Nephron (organoid): ENCODE measurements at regions not wholly inside any gene's neighbourhood (a gene's known extent, or its start where the extent isn't known, plus 50 kb on each side); places are given as distances from the start of the nearest gene placed in this dataset.

Source experiments
- H3K27ac Mint-ChIP-seq, 3 experiments: 2 replicates each; pipeline ENCODE4 v1.8.0; 2020; ENCODE audit warnings: mixed read lengths in 3 of 3, mild to moderate bottlenecking in 2 of 3, moderate library complexity in 1 of 3
- H3K27me3 Mint-ChIP-seq: 2 replicates; pipeline ENCODE4 v1.8.0; 2021; ENCODE audit warnings: low read depth, mild to moderate bottlenecking, moderate library complexity, mixed read lengths
- H3K36me3 Mint-ChIP-seq: 2 replicates; pipeline ENCODE4 v1.8.0; 2020; ENCODE audit warnings: low read depth, mixed read lengths
- H3K4me1 Mint-ChIP-seq: 2 replicates; pipeline ENCODE4 v1.8.0; 2020; ENCODE audit warnings: mixed read lengths
- H3K4me3 Mint-ChIP-seq, 3 experiments: 2 replicates each; pipeline ENCODE4 v1.8.0; 2020; ENCODE audit warnings: mild to moderate bottlenecking in 3 of 3, mixed read lengths in 3 of 3, moderate library complexity in 2 of 3
- H3K9me3 Mint-ChIP-seq: 2 replicates; pipeline ENCODE4 v1.8.0; 2020; ENCODE audit warnings: mixed read lengths
- TF ChIP-seq, protein P1 (sequence below), 3 experiments: fragments of 200-600 bp; sonication (generic); IDR thresholded peaks; one replicate each; pipeline ENCODE4 v1.5.0; 2021; ENCODE audit warnings: antibody characterized with exemption in 3 of 3; ENCODE audit not compliant: unreplicated experiment in 3 of 3

- TF ChIP-seq, protein P1, sequence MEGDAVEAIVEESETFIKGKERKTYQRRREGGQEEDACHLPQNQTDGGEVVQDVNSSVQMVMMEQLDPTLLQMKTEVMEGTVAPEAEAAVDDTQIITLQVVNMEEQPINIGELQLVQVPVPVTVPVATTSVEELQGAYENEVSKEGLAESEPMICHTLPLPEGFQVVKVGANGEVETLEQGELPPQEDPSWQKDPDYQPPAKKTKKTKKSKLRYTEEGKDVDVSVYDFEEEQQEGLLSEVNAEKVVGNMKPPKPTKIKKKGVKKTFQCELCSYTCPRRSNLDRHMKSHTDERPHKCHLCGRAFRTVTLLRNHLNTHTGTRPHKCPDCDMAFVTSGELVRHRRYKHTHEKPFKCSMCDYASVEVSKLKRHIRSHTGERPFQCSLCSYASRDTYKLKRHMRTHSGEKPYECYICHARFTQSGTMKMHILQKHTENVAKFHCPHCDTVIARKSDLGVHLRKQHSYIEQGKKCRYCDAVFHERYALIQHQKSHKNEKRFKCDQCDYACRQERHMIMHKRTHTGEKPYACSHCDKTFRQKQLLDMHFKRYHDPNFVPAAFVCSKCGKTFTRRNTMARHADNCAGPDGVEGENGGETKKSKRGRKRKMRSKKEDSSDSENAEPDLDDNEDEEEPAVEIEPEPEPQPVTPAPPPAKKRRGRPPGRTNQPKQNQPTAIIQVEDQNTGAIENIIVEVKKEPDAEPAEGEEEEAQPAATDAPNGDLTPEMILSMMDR (IDR thresholded peaks at IDR 0.05; ENCODE audit: unreplicated experiment in 3 of 3) = no peak
- no peaks in the 10 kb centered on the region for H3K27me3 Mint-ChIP-seq
- H3K9me3 Mint-ChIP-seq = no peaks in the 10 kb centered on the region
- no peak overlapping the region for H3K27ac Mint-ChIP-seq
- H3K4me1 Mint-ChIP-seq = no peaks in the 10 kb centered on the region
- no peaks in the 10 kb centered on the region for H3K36me3 Mint-ChIP-seq
- no peak overlapping the region for H3K4me3 Mint-ChIP-seq
Observed at GRCh38 chr9:12544700-12545099, 148.5 kb upstream of the TYRP1 start.

GRCh38 chr9:12554636-12555035, 138.5 kb upstream of the TYRP1 start:
- Mint-ChIP-seq H3K9me3 (no peaks in the 10 kb centered on the region), H3K4me1 (no peaks in the 10 kb centered on the region), H3K36me3 (no peaks in the 10 kb centered on the region), H3K27ac (no peak overlapping the region), H3K4me3 (no peak overlapping the region), H3K27me3 (no peaks in the 10 kb centered on the region)
- TF ChIP-seq, protein P1 (IDR thresholded peaks at IDR 0.05; ENCODE audit: unreplicated experiment in 3 of 3) = peak; percentile 24 to 37 (median 30)

DNA sequence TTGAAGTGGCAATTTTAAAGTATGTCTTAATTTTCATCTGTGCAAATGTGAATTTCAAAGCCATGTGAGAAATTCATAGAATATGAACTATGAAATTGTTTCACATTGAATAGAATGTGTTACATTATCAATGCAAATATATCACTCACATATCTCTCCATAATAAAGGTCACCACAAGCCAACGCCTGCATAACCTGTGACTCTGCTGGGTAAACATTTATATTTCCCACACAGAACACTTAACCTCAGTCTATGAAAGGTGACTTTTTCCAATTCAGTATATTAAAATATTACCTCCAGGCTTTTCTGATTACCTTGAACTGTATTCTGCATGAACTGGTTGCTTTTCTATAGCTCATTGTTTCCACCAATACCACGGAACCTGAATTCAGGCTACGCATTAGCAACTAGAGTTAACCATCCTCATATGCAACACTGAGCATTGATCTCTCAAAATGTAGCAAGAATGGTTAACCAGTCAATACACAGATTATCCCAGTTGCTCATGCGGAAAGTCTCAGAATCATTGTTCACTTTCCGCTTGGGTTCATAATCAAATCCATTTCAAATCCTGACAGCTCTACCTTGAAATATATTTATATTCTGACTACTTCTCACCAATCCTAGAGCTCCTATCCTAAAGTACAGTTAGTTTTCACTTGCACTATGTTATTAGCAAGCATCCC, 126.6 kb upstream of the TYRP1 start:
- TF ChIP-seq, protein P1 (IDR thresholded peaks at IDR 0.05; ENCODE audit: unreplicated experiment in 3 of 3) = no peak
- peaks cover 4% of the 10 kb centered on the region for H3K27me3 Mint-ChIP-seq
- H3K9me3 Mint-ChIP-seq = no peaks in the 10 kb centered on the region
- H3K36me3 Mint-ChIP-seq = no peaks in the 10 kb centered on the region
- H3K27ac Mint-ChIP-seq = no peak overlapping the region
- H3K4me1 Mint-ChIP-seq = no peaks in the 10 kb centered on the region
- no peak overlapping the region for H3K4me3 Mint-ChIP-seq

DNA sequence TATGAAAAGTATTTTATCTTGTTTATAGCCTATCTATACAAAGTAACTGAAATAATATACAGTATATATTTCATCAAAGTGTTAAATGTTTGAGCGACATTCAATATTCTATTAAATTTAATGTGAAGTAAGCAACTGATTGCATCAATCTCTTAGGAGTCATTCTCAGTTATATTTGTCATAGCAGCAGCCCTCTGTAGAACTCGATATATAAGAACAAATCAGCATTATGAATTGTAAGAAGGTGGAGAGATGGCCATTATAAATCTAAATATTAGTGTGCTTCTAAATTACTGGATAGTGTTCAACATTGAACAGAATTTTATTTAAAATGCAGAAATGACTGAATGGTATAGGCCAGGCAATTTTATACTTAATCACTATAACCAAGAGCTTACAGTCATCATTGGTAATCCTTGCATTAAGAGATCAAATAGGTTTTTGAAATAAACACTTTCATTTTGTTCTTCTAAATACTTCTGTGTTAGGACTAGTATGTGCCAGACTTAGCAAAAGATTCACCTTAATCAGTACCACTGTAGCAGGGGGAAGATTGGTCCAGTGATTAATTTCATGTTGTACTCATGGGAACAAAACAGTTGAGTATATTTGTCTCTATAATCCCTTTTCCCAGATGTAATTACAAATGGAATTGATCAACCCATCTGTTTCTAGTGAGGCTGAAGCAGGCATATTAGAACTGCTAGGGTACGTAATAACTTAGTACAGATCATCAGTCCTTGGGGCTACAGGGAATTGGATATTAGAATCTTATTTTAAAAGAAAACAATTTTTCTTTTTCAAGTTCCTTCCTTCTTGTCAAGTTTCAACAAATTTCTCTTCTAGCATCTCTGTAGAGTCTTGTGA, 108.3 kb upstream of the TYRP1 start:
- H3K4me3 Mint-ChIP-seq = no peak overlapping the region
- H3K4me1 Mint-ChIP-seq = no peaks in the 10 kb centered on the region
- no peak overlapping the region for H3K27ac Mint-ChIP-seq
- H3K27me3 Mint-ChIP-seq = no peaks in the 10 kb centered on the region
- H3K36me3 Mint-ChIP-seq = no peaks in the 10 kb centered on the region
- no peaks in the 10 kb centered on the region for H3K9me3 Mint-ChIP-seq
- TF ChIP-seq, protein P1 (IDR thresholded peaks at IDR 0.05; ENCODE audit: unreplicated experiment in 3 of 3) = no peak

GRCh38 chr9:12595400-12595799, 97.8 kb upstream of the TYRP1 start:
- peaks cover 4% of the 10 kb centered on the region for H3K27me3 Mint-ChIP-seq
- H3K4me3 Mint-ChIP-seq = no peak overlapping the region
- no peaks in the 10 kb centered on the region for H3K36me3 Mint-ChIP-seq
- H3K9me3 Mint-ChIP-seq = no peaks in the 10 kb centered on the region
- TF ChIP-seq, protein P1 (IDR thresholded peaks at IDR 0.05; ENCODE audit: unreplicated experiment in 3 of 3) = no peak
- H3K4me1 Mint-ChIP-seq = no peaks in the 10 kb centered on the region
- no peak overlapping the region for H3K27ac Mint-ChIP-seq
